HCT116 (cell line): ENCODE measurements at regions not wholly inside any gene's neighbourhood (a gene's known extent, or its start where the extent isn't known, plus 50 kb on each side); places are given as distances from the start of the nearest gene placed in this dataset.

Source experiments
- ATAC-seq: fragments of 200-7000 bp; cut with Tn5 transposase; 2 replicates; pipeline ENCODE4 v1.9.1; 2020; ENCODE audit warnings: mild to moderate bottlenecking, moderate library complexity
- BruUV-seq: library from RNA; stranded (reverse); fragments of 400-500 nt; replicated peaks from 2 replicates; lab custom pipeline; 2021; lab: Mats Ljungman, UMichigan
- CTCF ChIA-PET: fragments of 300-600 bp; sonication (Branson Sonifier 250); formaldehyde crosslinking; loops from one replicate; lab custom pipeline; 2021; ENCODE audit warnings: antibody characterized with exemption; lab: Charles Lee
- POLR2A ChIA-PET: fragments of 300-600, 350-600 bp; sonication (Branson Sonifier 250); formaldehyde crosslinking; loops from one replicate; lab custom pipeline; 2021; ENCODE audit warnings: antibody characterized with exemption; lab: Charles Lee
- RAD21 ChIA-PET, 2 experiments: fragments of 300-600 bp; sonication (Branson Sonifier 250); formaldehyde crosslinking; loops; one replicate each; lab custom pipeline; 2023; ENCODE audit warnings: low total read pairs in 2 of 2; ENCODE audit not compliant: uncharacterized antibody in 2 of 2, unreplicated experiment in 2 of 2, low non-redundant PET in 1 of 2; lab: Charles Lee
- DNase-seq: peaks from one replicate; pipeline ENCODE4 v3.0.0-alpha.2; 2010; ENCODE audit warnings: low read depth, low spot score
- H2AFZ ChIP-seq: fragments of 200-600 bp; shearing (Covaris generic), sonication (generic); 2 replicates; pipeline ENCODE4 v1.6.1; 2017; ENCODE audit warnings: low read depth, mixed run types, mixed read lengths, antibody characterized with exemption, low read length; ENCODE audit not compliant: poor library complexity, severe bottlenecking
- H3K27ac ChIP-seq: 2 replicates; pipeline ENCODE4 v1.5.1; 2012; ENCODE audit warnings: low read depth, low read length
- H3K27me3 ChIP-seq: fragments of 200-600 bp; sonication (generic); 2 replicates; pipeline ENCODE4 v1.6.1; 2016; ENCODE audit warnings: mixed run types, low read length, mixed read lengths; ENCODE audit not compliant: insufficient read depth
- H3K36me3 ChIP-seq, 2 experiments: fragments of 200-500 bp in 1 of 2; fragments of 200-600 bp in 1 of 2; sonication (Bioruptor generic) in 1 of 2; sonication (generic) in 1 of 2; 2 replicates each; pipeline versions ENCODE4 v1.5.1 to v1.6.1; 2014 to 2016; ENCODE audit warnings: low read length in 2 of 2, inconsistent platforms in 1 of 2, mixed read lengths in 1 of 2, mixed run types in 1 of 2; ENCODE audit not compliant: insufficient read depth in 2 of 2, control insufficient read depth in 1 of 2
- H3K4me1 ChIP-seq, 2 experiments: fragments of 200-600 bp in 1 of 2; sonication (generic) in 1 of 2; 2 replicates each; pipeline versions ENCODE4 v1.5.1 to v1.6.1; 2012 to 2017; ENCODE audit warnings: low read length in 2 of 2, inconsistent platforms in 1 of 2, mild to moderate bottlenecking in 1 of 2, mixed read lengths in 1 of 2, mixed run types in 1 of 2, moderate library complexity in 1 of 2; ENCODE audit not compliant: insufficient read depth in 2 of 2, control insufficient read depth in 1 of 2
- H3K4me2 ChIP-seq: fragments of 200-600 bp; sonication (generic); 2 replicates; pipeline ENCODE4 v1.6.1; 2017; ENCODE audit warnings: mixed run types, low read length, mixed read lengths
- H3K4me3 ChIP-seq, 2 experiments: fragments of 200-600 bp in 1 of 2; sonication (generic) in 1 of 2; replicated peaks in 1 of 2; 2 replicates each; pipeline ENCODE4 v1.5.1; 2011 to 2016; ENCODE audit warnings: low read length in 2 of 2, control low read depth in 1 of 2, low read depth in 1 of 2, mild to moderate bottlenecking in 1 of 2, mixed read lengths in 1 of 2, mixed run types in 1 of 2
- H3K79me2 ChIP-seq: fragments of 200-600 bp; sonication (generic); 2 replicates; pipeline ENCODE4 v1.6.1; 2017; ENCODE audit warnings: mild to moderate bottlenecking, mixed run types, low read length, moderate library complexity, mixed read lengths; ENCODE audit not compliant: insufficient read depth
- H3K9ac ChIP-seq: fragments of 200-600 bp; sonication (generic); 2 replicates; pipeline ENCODE4 v1.6.1; 2016; ENCODE audit warnings: low read length, mixed read lengths
- H3K9me2 ChIP-seq: fragments of 200-600 bp; sonication (generic), shearing (Covaris generic); 2 replicates; pipeline ENCODE4 v1.6.1; 2017; ENCODE audit warnings: mixed run types, mild to moderate bottlenecking, moderate library complexity; ENCODE audit not compliant: insufficient read depth
- H3K9me3 ChIP-seq, 2 experiments: fragments of 200-500 bp in 1 of 2; fragments of 200-600 bp in 1 of 2; sonication (Bioruptor generic) in 1 of 2; sonication (generic) in 1 of 2; 2 replicates each; pipeline ENCODE4 v1.6.1; 2014 to 2017; ENCODE audit warnings: low read length in 2 of 2, mixed read lengths in 2 of 2, inconsistent platforms in 1 of 2, low read depth in 1 of 2, mild to moderate bottlenecking in 1 of 2, mixed run types in 1 of 2, moderate library complexity in 1 of 2; ENCODE audit not compliant: control insufficient read depth in 1 of 2, insufficient read depth in 1 of 2
- H4K20me1 ChIP-seq: fragments of 200-600 bp; sonication (generic), shearing (Covaris generic); 2 replicates; pipeline ENCODE4 v1.6.1; 2017; ENCODE audit warnings: mixed run types, mild to moderate bottlenecking, moderate library complexity; ENCODE audit not compliant: insufficient read depth
- ATF3 ChIP-seq: IDR thresholded peaks from 2 replicates; pipeline ENCODE4 v1.6.1; 2012
- CBX3 ChIP-seq: IDR thresholded peaks from 2 replicates; pipeline ENCODE4 v1.6.1; 2012; ENCODE audit warnings: low read depth
- CEBPB ChIP-seq: IDR thresholded peaks from 2 replicates; pipeline ENCODE4 v1.6.1; 2012; ENCODE audit warnings: low read depth
- EGR1 ChIP-seq: IDR thresholded peaks from 2 replicates; pipeline ENCODE4 v1.6.1; 2012; ENCODE audit warnings: low read depth
- ELF1 ChIP-seq: IDR thresholded peaks from 2 replicates; pipeline ENCODE4 v1.6.1; 2012; ENCODE audit warnings: low read depth, borderline replicate concordance
- EZH2 ChIP-seq: fragments of 200-600 bp; sonication (generic); IDR thresholded peaks from 2 replicates; pipeline ENCODE4 v1.6.1; 2017; ENCODE audit warnings: antibody characterized with exemption, mixed run types
- EZH2phosphoT487 ChIP-seq: fragments of 200-600 bp; IDR thresholded peaks from 2 replicates; pipeline ENCODE4 v1.6.1; 2018; ENCODE audit warnings: antibody characterized with exemption, borderline replicate concordance
- FOSL1 ChIP-seq: IDR thresholded peaks from 2 replicates; pipeline ENCODE4 v1.6.1; 2012; ENCODE audit warnings: low read depth
- JUND ChIP-seq: IDR thresholded peaks from 2 replicates; pipeline ENCODE4 v1.6.1; 2012
- POLR2A ChIP-seq: IDR thresholded peaks from 2 replicates; pipeline ENCODE4 v1.7.0; 2011; ENCODE audit warnings: borderline replicate concordance; ENCODE audit not compliant: insufficient read depth, insufficient read length; ENCODE audit errors: extremely low read depth
- POLR2AphosphoS5 ChIP-seq: IDR thresholded peaks from 2 replicates; pipeline ENCODE4 v1.6.1; 2011; ENCODE audit warnings: mild to moderate bottlenecking, low read depth, low read length, moderate library complexity
- RAD21 ChIP-seq: IDR thresholded peaks from 2 replicates; pipeline ENCODE4 v1.6.1; 2012; ENCODE audit warnings: low read depth, mild to moderate bottlenecking
- SP1 ChIP-seq: IDR thresholded peaks from 2 replicates; pipeline ENCODE4 v1.6.1; 2012; ENCODE audit warnings: low read depth
- SRF ChIP-seq: IDR thresholded peaks from 2 replicates; pipeline ENCODE4 v1.6.1; 2012; ENCODE audit warnings: low read depth
- TCF7L2 ChIP-seq: IDR thresholded peaks from 2 replicates; pipeline ENCODE4 v1.7.0; 2011; ENCODE audit warnings: borderline replicate concordance, inconsistent platforms; ENCODE audit not compliant: insufficient read depth, insufficient read length; ENCODE audit errors: extremely low read depth
- YY1 ChIP-seq: IDR thresholded peaks from 2 replicates; pipeline ENCODE4 v1.6.1; 2011; ENCODE audit warnings: low read length, low read depth, moderate library complexity, mild to moderate bottlenecking; ENCODE audit not compliant: insufficient replicate concordance; ENCODE audit errors: extremely low read depth
- ZBTB33 ChIP-seq: IDR thresholded peaks from 2 replicates; pipeline ENCODE4 v1.6.1; 2011; ENCODE audit warnings: mild to moderate bottlenecking, low read length, moderate library complexity; ENCODE audit not compliant: insufficient replicate concordance; ENCODE audit errors: extremely low read depth
- ZNF274 ChIP-seq: fragments of 200-500 bp; sonication (Bioruptor generic); IDR thresholded peaks from 2 replicates; pipeline ENCODE4 v1.6.1; 2014; ENCODE audit warnings: mild to moderate bottlenecking, low read depth, low read length, inconsistent platforms
- intact Hi-C: fragments of 100-400 bp; cut with micrococcal nuclease; formaldehyde crosslinking; loops from 2 replicates; pipeline ENCODE4 v1.10.0; 2022

GRCh38 chr15:68501259-68501591 is 69.3 kb upstream of the ITGA11 start:
- Histone ChIP-seq H3K9me3 (no peaks in the 10 kb centered on the region), H3K36me3 (no peaks in the 10 kb centered on the region), H3K27ac (no peak overlapping the region), H3K4me2 (no peak overlapping the region), H2AFZ (no peak overlapping the region), H3K9me2 (no peaks in the 10 kb centered on the region), H3K4me3 (no peak overlapping the region), H4K20me1 (no peaks in the 10 kb centered on the region), H3K9ac (no peak overlapping the region), H3K79me2 (no peaks in the 10 kb centered on the region), H3K27me3 (0 out of 2 replicates have a peak, but pooled peaks cover under 1% of the 10 kb centered on the region), H3K4me1 (no peaks in the 10 kb centered on the region)
- no peak for ATAC-seq
- intact Hi-C loops, result no loop called here
- POLR2A ChIA-PET, result no interaction called here
- DNase-seq, result no peak
- CTCF ChIA-PET, result no interaction called here
- TF ChIP-seq POLR2A (no peak), ZNF274 (no peak), FOSL1 (no peak), TCF7L2 (no peak), ZBTB33 (no peak), POLR2AphosphoS5 (no peak), RAD21 (no peak), EZH2 (no peak), JUND (no peak), EZH2phosphoT487 (no peak), ATF3 (no peak), CEBPB (no peak), YY1 (no peak), EGR1 (no peak), CBX3 (no peak), SP1 (no peak), ELF1 (no peak), SRF (no peak)
- BruUV-seq, result no TSS peak
- RAD21 ChIA-PET, result no interaction called here
